A673 (cell line): ENCODE measurements at regions not wholly inside any gene's neighbourhood (a gene's known extent, or its start where the extent isn't known, plus 50 kb on each side); places are given as distances from the start of the nearest gene placed in this dataset.

Experiments
- CTCF ChIP-seq: fragments of 300-800, 200-600 bp; sonication (generic); conservative IDR thresholded peaks from 2 replicates; pipeline ENCODE4 v1.5.1; 2017; ENCODE audit warnings: low read depth, mild to moderate bottlenecking, antibody characterized with exemption, low read length, moderate library complexity, mixed read lengths
- EZH2 ChIP-seq: fragments of 200-600 bp; sonication (generic); IDR thresholded peaks from 2 replicates; pipeline ENCODE4 v1.6.1; 2017; ENCODE audit warnings: borderline replicate concordance, low read depth, mild to moderate bottlenecking, mixed read lengths, antibody characterized with exemption, low read length; ENCODE audit not compliant: poor library complexity, severe bottlenecking

DNA sequence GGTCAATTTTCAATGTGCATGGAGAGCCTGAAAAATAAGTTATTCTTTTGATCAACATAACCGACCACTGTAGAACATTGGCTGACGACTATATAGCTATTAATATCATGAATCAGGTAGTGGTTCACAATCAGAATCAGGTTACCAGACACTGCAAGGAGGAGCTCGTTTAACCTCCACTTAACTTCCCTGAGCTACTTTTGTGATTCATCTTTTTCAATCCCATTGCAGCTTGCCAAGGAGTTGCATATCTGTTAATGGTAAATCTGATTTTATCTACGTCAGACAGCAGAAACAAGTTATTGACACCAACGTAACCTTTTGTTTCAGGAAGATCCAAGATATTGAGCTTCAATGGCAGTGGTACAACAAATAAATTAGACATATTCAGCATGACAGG lies 2263.8 kb upstream of the ACO1 start:
- TF ChIP-seq EZH2 (no peak), CTCF (no peak)
